B cell (primary cell): ENCODE measurements at regions not wholly inside any gene's neighbourhood (a gene's known extent, or its start where the extent isn't known, plus 50 kb on each side); places are given as distances from the start of the nearest gene placed in this dataset.

ENCODE experiments used
- EZH2 ChIP-seq: IDR thresholded peaks from 2 replicates; pipeline ENCODE4 v1.6.1; 2012; ENCODE audit warnings: borderline replicate concordance, low read depth, mild to moderate bottlenecking, moderate library complexity, low read length; ENCODE audit not compliant: insufficient read depth, poor library complexity, severe bottlenecking
- TF ChIP-seq, protein P1 (sequence below): fragments of 200-600 bp; IDR thresholded peaks from one replicate; pipeline ENCODE4 v1.8.0; 2022; ENCODE audit warnings: antibody characterized with exemption, mild to moderate bottlenecking

DNA sequence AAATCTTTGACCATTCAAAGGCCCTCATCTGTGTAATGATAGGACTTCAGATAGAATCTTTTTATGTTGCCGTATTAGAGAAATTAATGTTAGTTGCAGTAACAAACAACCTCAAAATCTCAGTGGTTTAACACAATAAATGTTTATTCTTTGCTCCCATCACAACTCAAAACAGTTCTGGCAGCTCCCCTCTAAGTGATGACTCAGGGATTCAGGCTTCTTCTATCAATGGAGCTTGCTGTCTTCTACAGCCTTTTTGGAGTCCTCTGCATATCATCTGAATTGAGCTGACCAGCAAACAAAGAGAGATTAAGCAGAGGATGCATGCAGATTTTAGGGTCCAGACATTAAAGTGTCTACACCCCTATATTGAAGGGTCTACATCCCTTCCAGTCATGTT, 59.1 kb upstream of the RAB3GAP2 start:
- TF ChIP-seq, protein P1, sequence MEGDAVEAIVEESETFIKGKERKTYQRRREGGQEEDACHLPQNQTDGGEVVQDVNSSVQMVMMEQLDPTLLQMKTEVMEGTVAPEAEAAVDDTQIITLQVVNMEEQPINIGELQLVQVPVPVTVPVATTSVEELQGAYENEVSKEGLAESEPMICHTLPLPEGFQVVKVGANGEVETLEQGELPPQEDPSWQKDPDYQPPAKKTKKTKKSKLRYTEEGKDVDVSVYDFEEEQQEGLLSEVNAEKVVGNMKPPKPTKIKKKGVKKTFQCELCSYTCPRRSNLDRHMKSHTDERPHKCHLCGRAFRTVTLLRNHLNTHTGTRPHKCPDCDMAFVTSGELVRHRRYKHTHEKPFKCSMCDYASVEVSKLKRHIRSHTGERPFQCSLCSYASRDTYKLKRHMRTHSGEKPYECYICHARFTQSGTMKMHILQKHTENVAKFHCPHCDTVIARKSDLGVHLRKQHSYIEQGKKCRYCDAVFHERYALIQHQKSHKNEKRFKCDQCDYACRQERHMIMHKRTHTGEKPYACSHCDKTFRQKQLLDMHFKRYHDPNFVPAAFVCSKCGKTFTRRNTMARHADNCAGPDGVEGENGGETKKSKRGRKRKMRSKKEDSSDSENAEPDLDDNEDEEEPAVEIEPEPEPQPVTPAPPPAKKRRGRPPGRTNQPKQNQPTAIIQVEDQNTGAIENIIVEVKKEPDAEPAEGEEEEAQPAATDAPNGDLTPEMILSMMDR: no peak
- no peak for TF ChIP-seq EZH2
